Left forelimb (tissue), 1 donor: ENCODE measurements at regions not wholly inside any gene's neighbourhood (a gene's known extent, or its start where the extent isn't known, plus 50 kb on each side); places are given as distances from the start of the nearest gene placed in this dataset.
"Not testable (repeated sequence)": the region's sequence is repeated elsewhere in the genome, so short reads cannot be mapped to it uniquely, and the experiment has no call there.

Experiments used
- DNase-seq: peaks from one replicate; pipeline ENCODE4 v3.0.0-alpha.2; 2018; ENCODE audit warnings: low spot score

DNA sequence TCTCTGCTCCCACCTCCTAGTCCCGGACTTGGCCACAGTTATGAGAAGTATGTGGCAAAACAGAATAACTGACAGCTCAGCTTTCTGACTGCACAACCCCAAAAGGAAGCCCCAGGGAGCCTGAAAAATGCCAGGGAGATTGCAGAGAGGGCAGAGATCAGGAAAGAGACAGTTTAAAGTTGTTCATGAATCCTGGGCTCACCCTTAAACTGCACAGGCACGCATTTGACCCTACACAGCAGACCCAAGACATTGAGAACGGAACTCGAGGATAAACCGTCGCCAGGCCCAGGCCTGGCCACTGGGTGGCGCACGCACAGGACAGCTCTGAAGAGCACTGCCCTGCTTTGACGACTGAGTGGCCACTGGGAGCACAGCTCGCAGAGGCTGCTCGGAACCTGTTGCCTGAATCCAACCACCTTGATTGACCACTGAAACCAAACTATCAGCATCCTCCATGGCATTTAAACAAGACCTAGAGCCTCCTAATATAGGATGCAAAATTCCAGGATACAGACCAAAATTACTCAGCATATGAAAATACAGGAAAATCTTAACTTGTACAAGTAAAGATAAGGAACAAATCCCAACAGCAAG, 114.0 kb downstream of the C16orf95 start:
- DNase-seq: peak; percentile 78

- DNase-seq: no peak
These were observed 110.3 kb downstream of the C16orf95 start for GRCh38 chr16:87206646-87207451.

DNA sequence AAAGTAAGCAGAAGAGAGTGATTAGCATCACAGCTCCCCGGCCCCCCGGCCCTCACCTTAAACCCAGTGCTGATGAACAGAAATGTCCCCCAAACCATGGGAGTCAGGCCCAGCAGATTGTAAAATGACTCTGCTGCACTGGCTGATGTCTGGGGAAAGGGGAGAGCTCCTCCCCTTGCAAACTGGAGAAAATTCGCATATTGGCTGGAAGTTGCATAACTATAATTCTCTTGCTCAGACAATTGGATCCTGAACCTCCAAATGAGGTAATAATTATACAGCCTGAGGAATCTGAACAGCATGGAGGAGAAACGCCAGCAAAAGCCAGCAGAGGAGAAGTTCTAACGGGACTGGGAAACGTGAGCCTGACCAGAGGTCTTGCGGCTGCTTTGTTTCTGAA, 109.7 kb downstream of the C16orf95 start:
- no peak for DNase-seq

GRCh38 chr16:87207965-87208364, 109.2 kb downstream of the C16orf95 start:
- DNase-seq: no peak

GRCh38 chr16:87208968-87209367, 108.2 kb downstream of the C16orf95 start:
- not testable (repeated sequence) for DNase-seq

DNA sequence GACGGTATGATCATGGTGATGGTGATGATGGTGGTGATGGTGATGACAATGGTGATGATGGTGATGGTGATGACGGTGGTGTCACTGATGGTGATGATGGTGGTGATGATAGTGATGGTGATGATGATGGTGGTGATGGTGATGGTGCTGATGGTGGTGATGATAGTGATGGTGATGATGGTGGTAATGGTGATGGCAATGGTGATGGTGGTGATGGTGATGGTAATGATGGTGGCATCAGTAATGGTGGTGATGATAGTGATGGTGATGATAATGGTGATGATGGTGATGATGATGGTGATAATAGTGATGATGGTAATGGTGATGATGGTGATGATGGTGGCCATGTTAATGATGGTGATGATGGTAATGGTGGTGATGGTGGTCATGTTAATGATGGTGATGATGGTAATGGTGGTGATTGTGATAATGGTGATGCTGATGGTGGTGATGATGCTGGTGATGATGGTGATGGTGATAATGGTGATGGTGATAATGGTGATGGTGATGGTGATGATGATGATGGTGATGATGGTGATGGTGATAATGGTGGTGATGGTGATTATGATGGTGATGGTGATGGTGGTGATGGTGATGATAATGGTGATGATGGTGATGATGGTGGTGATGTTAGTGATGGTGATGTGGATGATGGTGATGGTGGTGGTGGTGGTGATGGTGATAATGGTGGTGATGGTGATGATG, 107.2 kb downstream of the C16orf95 start:
- DNase-seq: no peak

GRCh38 chr16:87210894-87211293, 106.3 kb downstream of the C16orf95 start:
- DNase-seq: no peak

- no peak for DNase-seq
These were observed 105.2 kb downstream of the C16orf95 start for GRCh38 chr16:87212026-87212425.

- DNase-seq: no peak
These were observed 103.7 kb downstream of the C16orf95 start for GRCh38 chr16:87213536-87213935.

GRCh38 chr16:87216148-87216840, 100.9 kb downstream of the C16orf95 start:
- DNase-seq: no peak

GRCh38 chr16:87216841-87217275, 100.3 kb downstream of the C16orf95 start:
- peak; percentile 76 for DNase-seq

DNA sequence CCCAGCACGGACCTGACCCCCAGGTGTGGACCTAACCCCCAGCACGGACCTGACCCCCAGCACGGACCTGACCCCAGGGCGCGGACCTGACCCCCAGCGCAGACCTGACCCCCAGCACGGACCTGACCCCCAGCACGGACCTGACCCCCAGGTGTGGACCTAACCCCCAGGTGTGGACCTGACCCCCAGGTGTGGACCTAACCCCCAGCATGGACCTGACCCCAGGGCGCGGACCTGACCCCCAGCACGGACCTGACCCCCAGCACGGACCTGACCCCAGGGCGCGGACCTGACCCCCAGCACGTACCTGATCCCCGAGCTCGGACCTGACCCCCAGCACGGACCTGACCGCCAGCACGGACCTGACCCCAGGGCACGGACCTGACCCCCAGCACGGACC, 99.4 kb downstream of the C16orf95 start:
- not testable (repeated sequence) for DNase-seq

GRCh38 chr16:87218281-87219055, 98.7 kb downstream of the C16orf95 start:
- DNase-seq: no peak

- no peak for DNase-seq
These were observed 97.8 kb downstream of the C16orf95 start for GRCh38 chr16:87219287-87219909.

GRCh38 chr16:87221633-87222032, 95.6 kb downstream of the C16orf95 start:
- DNase-seq: no peak

DNA sequence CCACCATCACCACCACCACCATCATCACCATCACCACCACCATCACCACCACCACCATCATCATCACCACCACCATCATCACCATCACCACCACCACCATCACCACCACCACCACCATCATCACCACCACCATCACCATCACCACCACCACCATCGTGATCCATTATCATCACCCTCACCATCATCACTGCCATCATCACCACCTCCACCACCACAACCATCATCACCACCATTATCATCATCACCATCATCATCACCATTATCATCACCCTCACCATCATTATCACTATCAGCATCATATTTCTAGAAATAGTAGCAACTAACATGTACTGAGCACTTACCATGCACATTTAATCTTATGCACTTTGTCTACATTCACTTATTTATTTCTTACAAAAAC, 94.9 kb downstream of the C16orf95 start:
- no peak for DNase-seq

DNA sequence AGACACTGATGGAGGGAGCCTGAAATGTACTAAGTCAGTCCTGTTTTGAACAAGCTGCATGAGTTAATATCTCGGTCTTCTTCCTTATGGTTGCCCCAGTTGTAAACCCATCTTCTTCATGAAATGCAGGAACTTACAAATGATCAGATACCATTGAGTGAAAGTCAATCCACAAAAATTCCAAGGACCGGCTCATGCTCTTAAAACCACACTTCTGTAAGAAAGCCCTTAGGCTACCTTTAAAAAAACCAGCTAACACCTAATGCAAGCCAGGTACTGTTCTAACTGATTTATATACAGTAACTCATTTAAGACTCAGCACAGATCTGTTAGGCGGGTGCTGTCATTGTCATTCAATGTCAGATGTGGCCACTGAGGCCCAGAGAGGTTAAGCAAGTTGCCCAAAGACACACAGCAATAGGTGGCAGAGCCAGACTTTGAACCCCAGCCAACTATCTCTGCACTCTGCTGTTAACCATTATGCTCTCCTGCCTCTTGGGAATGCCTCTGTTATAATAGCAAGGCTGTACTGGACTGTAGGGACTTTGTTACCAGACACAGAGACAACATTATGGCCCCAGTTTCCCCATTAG, 93.4 kb downstream of the C16orf95 start:
- no peak for DNase-seq

DNA sequence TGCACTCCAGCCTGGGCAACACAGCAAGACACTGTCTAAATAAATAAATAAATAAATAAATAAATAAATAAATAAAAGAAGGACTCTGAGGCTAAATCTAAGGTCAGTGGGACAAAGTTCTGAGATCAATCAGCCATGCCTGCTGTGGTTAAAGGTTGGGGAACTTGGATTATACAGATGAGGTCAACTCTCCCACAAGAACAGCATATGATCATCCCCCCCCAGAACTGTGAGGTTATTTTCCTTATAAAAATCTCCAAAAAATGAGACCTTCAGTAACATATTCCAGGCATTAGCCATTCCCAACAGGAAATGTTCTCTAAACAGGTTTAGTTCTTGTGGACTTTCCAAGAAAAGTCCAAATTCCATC, 90.3 kb downstream of the C16orf95 start:
- no peak for DNase-seq

DNA sequence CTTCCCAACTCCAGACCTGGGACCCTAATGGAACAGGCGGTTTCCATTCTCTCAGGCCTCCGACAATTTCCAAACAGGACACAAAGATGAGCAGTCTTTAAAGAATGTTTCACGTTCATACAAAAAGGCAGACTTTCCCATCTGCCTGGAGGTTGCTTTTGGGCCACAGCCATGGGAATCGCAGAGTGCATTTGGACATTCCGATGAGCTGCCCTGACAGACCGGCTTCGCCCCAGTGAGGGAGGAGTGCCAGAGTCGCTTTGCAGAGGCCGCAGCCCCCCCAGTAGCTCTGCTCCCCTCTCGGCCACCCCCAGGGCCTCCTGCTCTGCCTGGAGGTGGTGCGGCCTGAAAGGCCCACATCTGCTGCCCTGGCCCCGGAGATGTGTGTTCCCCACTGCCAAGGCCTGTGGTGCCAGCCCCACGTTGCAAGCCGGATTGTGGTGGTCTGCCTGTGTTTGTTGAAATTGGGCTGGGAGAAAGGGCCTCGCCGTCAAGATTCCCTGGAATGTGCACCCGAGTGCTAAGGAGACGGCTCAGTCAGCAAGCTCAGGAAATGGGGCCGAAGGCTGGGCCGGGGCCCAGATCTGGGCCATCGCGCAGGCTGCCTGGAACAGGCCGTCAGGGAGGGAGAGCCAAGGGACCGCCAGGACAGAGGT, 89.8 kb downstream of the C16orf95 start:
- DNase-seq: no peak

GRCh38 chr16:87228363-87228762, 88.8 kb downstream of the C16orf95 start:
- no peak for DNase-seq
